Upper lobe of left lung (tissue), 6 donors: ENCODE measurements at regions not wholly inside any gene's neighbourhood (a gene's known extent, or its start where the extent isn't known, plus 50 kb on each side); places are given as distances from the start of the nearest gene placed in this dataset.

Source experiments
- ATAC-seq, 2 donors: fragments of 200-7000 bp; cut with Tn5 transposase; one replicate each; pipeline ENCODE4 v1.9.1; 2022; ENCODE audit warnings: mild to moderate bottlenecking in 2 of 2, moderate library complexity in 2 of 2; ENCODE audit not compliant: low FRiP score in 2 of 2
- DNase-seq, 2 donors: peaks; one replicate each; pipeline ENCODE4 v3.0.0-alpha.2; 2019 to 2020
- H3K27ac ChIP-seq, 4 donors: fragments of 200-600 bp; sonication (generic); one replicate each; pipeline ENCODE4 v1.5.1; 2016 to 2019
- H3K27me3 ChIP-seq, 4 donors: fragments of 200-600 bp; sonication (generic); one replicate each; pipeline ENCODE4 v1.5.1; 2017 to 2019
- H3K36me3 ChIP-seq, 4 donors: fragments of 200-600 bp; sonication (generic); one replicate each; pipeline ENCODE4 v1.5.1; 2016 to 2019
- H3K4me1 ChIP-seq, 4 donors: fragments of 200-600 bp; sonication (generic); one replicate each; pipeline ENCODE4 v1.5.1; 2018 to 2019
- H3K4me3 ChIP-seq, 4 donors: fragments of 200-600 bp; sonication (generic); one replicate each; pipeline ENCODE4 v1.5.1; 2017 to 2019; ENCODE audit warnings: mild to moderate bottlenecking in 2 of 4, moderate library complexity in 1 of 4
- H3K9me3 ChIP-seq, 4 donors: fragments of 200-600 bp; sonication (generic); one replicate each; pipeline ENCODE4 v1.5.1; 2018 to 2019
- CTCF ChIP-seq, 6 experiments: fragments of 450-650 bp in 4 of 6; fragments of 200-600 bp in 2 of 6; sonication (generic) in 2 of 6; IDR thresholded peaks; one replicate each; pipeline ENCODE4 v1.5.1; 2016 to 2019; ENCODE audit warnings: antibody characterized with exemption in 6 of 6
- EP300 ChIP-seq, 4 donors: sonication (generic); formaldehyde crosslinking; IDR thresholded peaks; one replicate each; pipeline ENCODE4 v1.5.1; 2017; ENCODE audit warnings: antibody characterized with exemption in 4 of 4, control low read depth in 2 of 4
- POLR2A ChIP-seq, 4 donors: fragments of 450-650 bp; IDR thresholded peaks; one replicate each; pipeline ENCODE4 v1.5.1; 2016 to 2017; ENCODE audit warnings: antibody characterized with exemption in 4 of 4, mild to moderate bottlenecking in 2 of 4
- POLR2AphosphoS5 ChIP-seq, 2 donors: sonication (generic); formaldehyde crosslinking; IDR thresholded peaks; one replicate each; pipeline ENCODE4 v1.5.1; 2017; ENCODE audit warnings: antibody characterized with exemption in 2 of 2
- WGBS, 2 donors: methylation state at CpG; one replicate each; pipeline ENCODE4 v1.1.5; 2017 to 2018; 5-methylcytosine and 5-hydroxymethylcytosine counted together
- donor health status: DM: no; HTN: no; CAD: no; lungs with moderate emphysema.
- donor health status: DM: no; HTN: yes; CAD: no; lungs with severe emphysema.

DNA sequence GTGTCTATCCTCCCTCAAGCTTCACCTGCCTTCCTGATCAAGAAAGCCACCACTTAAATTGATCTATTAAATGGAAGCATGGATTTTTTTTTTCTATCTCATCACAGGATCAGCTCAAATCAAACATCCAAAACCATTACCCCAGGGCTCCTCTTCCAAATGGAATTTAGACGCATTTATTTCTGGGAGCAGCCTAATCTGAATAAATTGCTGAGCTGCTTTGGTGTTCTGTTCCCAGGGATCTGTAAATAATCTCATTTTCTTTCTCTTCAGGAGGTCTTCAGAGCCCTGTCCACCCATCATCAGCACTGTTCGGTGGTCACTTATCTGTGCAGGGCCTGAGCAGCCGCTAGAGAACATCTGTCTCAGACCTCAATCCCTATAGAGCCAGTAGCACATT lies 695.4 kb upstream of the TMEM132C start:
- no peaks in the 10 kb centered on the region for H3K9me3 ChIP-seq
- H3K4me1 ChIP-seq = no peaks in the 10 kb centered on the region
- H3K27ac ChIP-seq = no peak overlapping the region
- H3K36me3 ChIP-seq = no peaks in the 10 kb centered on the region
- 59 to 64% methylated on average over 3 of the region's 3 CpGs for WGBS, 2 donors
- TF ChIP-seq POLR2A (IDR thresholded peaks at IDR 0.05) = no peak
- TF ChIP-seq POLR2AphosphoS5 (IDR thresholded peaks at IDR 0.05) = no peak
- no peak for TF ChIP-seq CTCF (IDR thresholded peaks at IDR 0.05)
- TF ChIP-seq EP300 (IDR thresholded peaks at IDR 0.05) = no peak
- ATAC-seq = no peak
- no peak overlapping the region for H3K4me3 ChIP-seq
- no peaks in the 10 kb centered on the region for H3K27me3 ChIP-seq
- DNase-seq = no peak

DNA sequence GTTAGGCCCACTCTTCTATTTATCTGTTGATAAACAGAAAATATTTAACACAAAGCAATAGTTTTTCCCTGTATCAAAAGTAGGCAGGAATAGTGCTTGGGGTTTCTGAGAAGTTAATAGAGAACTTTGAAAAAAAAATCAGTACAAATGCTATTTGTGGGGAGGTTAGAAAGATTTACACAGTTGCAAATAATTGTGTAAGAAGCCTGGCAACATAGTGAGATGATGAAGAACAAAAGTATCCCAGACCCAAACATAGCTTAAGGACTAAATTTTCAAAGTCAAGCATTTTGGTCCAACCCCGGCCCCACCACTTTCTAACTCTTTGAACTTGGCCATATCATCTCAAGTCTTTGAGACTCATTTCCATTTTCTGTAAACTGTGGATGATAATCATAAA lies 687.5 kb upstream of the TMEM132C start:
- no peak for ATAC-seq
- WGBS, 2 donors = 87 to 93% methylated on average over 1 of the region's 1 CpG

DNA sequence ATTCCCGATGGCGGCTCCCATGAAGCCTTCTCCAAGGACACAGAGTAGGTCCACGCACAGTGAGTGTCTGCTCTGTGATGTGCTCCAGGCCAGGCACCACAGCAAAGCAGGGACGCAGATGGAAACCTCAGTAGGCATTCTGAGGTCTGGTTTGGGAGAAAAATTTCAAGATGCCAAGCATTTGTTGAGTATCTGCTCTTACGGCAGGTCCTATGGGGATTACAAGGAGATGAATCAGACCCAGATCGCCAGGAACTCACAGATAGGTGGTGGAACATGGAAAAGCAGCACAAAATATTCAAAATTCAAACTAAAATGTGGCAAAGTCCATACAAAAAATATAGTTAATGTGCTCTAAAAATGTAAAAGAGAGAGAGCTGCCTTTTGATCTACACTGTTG lies 684.9 kb upstream of the TMEM132C start:
- DNase-seq (no peak), ATAC-seq (peak in 1 of 2 donors; percentile 15)
- Histone ChIP-seq H3K36me3 (no peaks in the 10 kb centered on the region), H3K4me1 (no peaks in the 10 kb centered on the region), H3K27me3 (no peaks in the 10 kb centered on the region), H3K27ac (no peak overlapping the region), H3K9me3 (no peaks in the 10 kb centered on the region), H3K4me3 (no peak overlapping the region)
- TF ChIP-seq POLR2AphosphoS5 (IDR thresholded peaks at IDR 0.05) (no peak), EP300 (IDR thresholded peaks at IDR 0.05) (no peak), POLR2A (IDR thresholded peaks at IDR 0.05) (no peak), CTCF (IDR thresholded peaks at IDR 0.05) (no peak)
- WGBS, 2 donors = 55 to 69% methylated on average over 6 of the region's 6 CpGs

More for the DNA sequence above, 687.5 kb upstream of the TMEM132C start:
- Histone ChIP-seq H3K27ac (no peak overlapping the region), H3K4me1 (no peaks in the 10 kb centered on the region), H3K36me3 (no peaks in the 10 kb centered on the region), H3K27me3 (no peaks in the 10 kb centered on the region), H3K4me3 (no peak overlapping the region), H3K9me3 (no peaks in the 10 kb centered on the region)
- no peak for TF ChIP-seq POLR2AphosphoS5 (IDR thresholded peaks at IDR 0.05)
- no peak for TF ChIP-seq CTCF (IDR thresholded peaks at IDR 0.05)
- no peak for TF ChIP-seq POLR2A (IDR thresholded peaks at IDR 0.05)
- TF ChIP-seq EP300 (IDR thresholded peaks at IDR 0.05) = no peak
- no peak for DNase-seq

- Histone ChIP-seq H3K4me1 (no peaks in the 10 kb centered on the region), H3K9me3 (no peaks in the 10 kb centered on the region), H3K27ac (no peak overlapping the region), H3K4me3 (no peak overlapping the region), H3K36me3 (no peaks in the 10 kb centered on the region), H3K27me3 (no peaks in the 10 kb centered on the region)
- DNase-seq (no peak), ATAC-seq (no peak)
- 84 to 88% methylated on average over 4 of the region's 4 CpGs for WGBS, 2 donors
- TF ChIP-seq EP300 (IDR thresholded peaks at IDR 0.05) (no peak), CTCF (IDR thresholded peaks at IDR 0.05) (no peak), POLR2AphosphoS5 (IDR thresholded peaks at IDR 0.05) (no peak), POLR2A (IDR thresholded peaks at IDR 0.05) (no peak)
Measured at GRCh38 chr12:127583041-127583440, 683.9 kb upstream of the TMEM132C start.

GRCh38 chr12:127588249-127588648 lies 678.7 kb upstream of the TMEM132C start:
- DNase-seq (no peak), ATAC-seq (no peak)
- Histone ChIP-seq H3K27me3 (no peaks in the 10 kb centered on the region), H3K36me3 (no peaks in the 10 kb centered on the region), H3K4me1 (no peaks in the 10 kb centered on the region), H3K4me3 (no peak overlapping the region), H3K9me3 (no peaks in the 10 kb centered on the region), H3K27ac (no peak overlapping the region)
- 73 to 74% methylated on average over 7 of the region's 7 CpGs for WGBS, 2 donors
- no peak for TF ChIP-seq POLR2A (IDR thresholded peaks at IDR 0.05)
